ENCODE measurements at regions not wholly inside any gene's neighbourhood (a gene's known extent, or its start where the extent isn't known, plus 50 kb on each side); places are given as distances from the start of the nearest gene placed in this dataset.

- intact Hi-C loops (cut with micrococcal nuclease), result loop anchor here (1.0 kb wide), 1 partner anchor 15 kb away; no protein-coding TSS in a partner anchor
Measured at GRCh38 chr2:238669581-238670080, 178.3 kb upstream of the TWIST2 start.

GRCh38 chr2:238670111-238670585 lies 177.7 kb upstream of the TWIST2 start:
- Mint-ChIP-seq H3K27me3 (peaks cover 16% of the 10 kb centered on the region), H3K36me3 (no peaks in the 10 kb centered on the region), H3K4me3 (no peak overlapping the region), H3K4me1 (ENCODE audit: low read depth) (peaks cover 4% of the 10 kb centered on the region), H3K9me3 (peaks cover 5% of the 10 kb centered on the region), H3K27ac (no peak overlapping the region)
- DNase-seq, result peak; percentile 49
- intact Hi-C loops (cut with micrococcal nuclease), result loop anchor here (1.0 kb wide), 1 partner anchor 14 kb away; no protein-coding TSS in a partner anchor
- CTCF ChIA-PET, result no interaction called here
- POLR2A ChIA-PET, result no interaction called here

More at GRCh38 chr2:238669581-238670080, 178.3 kb upstream of the TWIST2 start:
- Mint-ChIP-seq H3K4me3 (no peak overlapping the region), H3K27me3 (peaks cover 15% of the 10 kb centered on the region), H3K9me3 (peaks cover 5% of the 10 kb centered on the region), H3K36me3 (no peaks in the 10 kb centered on the region), H3K4me1 (ENCODE audit: low read depth) (peaks cover 4% of the 10 kb centered on the region), H3K27ac (no peak overlapping the region)
- DNase-seq, result no peak
- ChIA-PET CTCF (no interaction called here), POLR2A (no interaction called here)

- Mint-ChIP-seq H3K4me1 (ENCODE audit: low read depth) (peaks cover 9% of the 10 kb centered on the region), H3K9me3 (peaks cover 7% of the 10 kb centered on the region), H3K27me3 (peaks cover 44% of the 10 kb centered on the region), H3K36me3 (peaks cover 6% of the 10 kb centered on the region), H3K27ac (no peak overlapping the region), H3K4me3 (no peak overlapping the region)
- POLR2A ChIA-PET, result no interaction called here
- DNase-seq, result no peak
- CTCF ChIA-PET, result no interaction called here
- intact Hi-C loops (cut with micrococcal nuclease), result no loop called here
Measured at GRCh38 chr2:238682536-238682935, 165.3 kb upstream of the TWIST2 start.

- no peaks in the 10 kb centered on the region for H3K36me3 Mint-ChIP-seq
- ChIA-PET POLR2A (interaction anchor here (0.6 kb wide), 1 partner anchor 24 kb away, joined by 4 read pairs; no protein-coding TSS in a partner anchor), CTCF (interaction anchor here (0.6 kb wide), 1 partner anchor 37 kb away, joined by 3 read pairs; no protein-coding TSS in a partner anchor)
- H3K4me1 Mint-ChIP-seq (ENCODE audit: low read depth), result peaks cover 9% of the 10 kb centered on the region
- peak; percentile 31 for DNase-seq
- H3K27me3 Mint-ChIP-seq, result peaks cover 38% of the 10 kb centered on the region
- H3K27ac Mint-ChIP-seq, result no peak overlapping the region
- no peaks in the 10 kb centered on the region for H3K9me3 Mint-ChIP-seq
- intact Hi-C loops (cut with micrococcal nuclease), result loop anchor here (1.0 kb wide), 1 partner anchor 14 kb away; no protein-coding TSS in a partner anchor
- no peak overlapping the region for H3K4me3 Mint-ChIP-seq
Measured at GRCh38 chr2:238684362-238685326, 163.2 kb upstream of the TWIST2 start.

- ChIA-PET POLR2A (interaction anchor here (0.6 kb wide), 1 partner anchor 24 kb away, joined by 4 read pairs; no protein-coding TSS in a partner anchor), CTCF (no interaction called here)
- H3K9me3 Mint-ChIP-seq, result no peaks in the 10 kb centered on the region
- H3K36me3 Mint-ChIP-seq, result no peaks in the 10 kb centered on the region
- H3K27me3 Mint-ChIP-seq, result peaks cover 41% of the 10 kb centered on the region
- no peak for DNase-seq
- no peak overlapping the region for H3K4me3 Mint-ChIP-seq
- H3K27ac Mint-ChIP-seq, result no peak overlapping the region
- H3K4me1 Mint-ChIP-seq (ENCODE audit: low read depth), result peaks cover 9% of the 10 kb centered on the region
- intact Hi-C loops (cut with micrococcal nuclease), result no loop called here
Measured at GRCh38 chr2:238685327-238685709, 162.6 kb upstream of the TWIST2 start.

- no peak for DNase-seq
- ChIA-PET CTCF (no interaction called here), POLR2A (no interaction called here)
- H3K4me3 Mint-ChIP-seq, result no peak overlapping the region
- no peaks in the 10 kb centered on the region for H3K36me3 Mint-ChIP-seq
- H3K4me1 Mint-ChIP-seq (ENCODE audit: low read depth), result peaks cover 9% of the 10 kb centered on the region
- peaks cover 42% of the 10 kb centered on the region for H3K27me3 Mint-ChIP-seq
- H3K9me3 Mint-ChIP-seq, result no peaks in the 10 kb centered on the region
- H3K27ac Mint-ChIP-seq, result no peak overlapping the region
- intact Hi-C loops (cut with micrococcal nuclease), result no loop called here
Measured at GRCh38 chr2:238685713-238686112, 162.2 kb upstream of the TWIST2 start.

- DNase-seq, result no peak
- no peak overlapping the region for H3K27ac Mint-ChIP-seq
- CTCF ChIA-PET, result no interaction called here
Measured at GRCh38 chr2:238686223-238686622, 161.7 kb upstream of the TWIST2 start.

GRCh38 chr2:238688193-238689153 lies 159.4 kb upstream of the TWIST2 start:
- no peak overlapping the region for H3K27ac Mint-ChIP-seq
- ChIA-PET POLR2A (no interaction called here), CTCF (no interaction called here)
- H3K36me3 Mint-ChIP-seq, result no peaks in the 10 kb centered on the region
- intact Hi-C loops (cut with micrococcal nuclease), result no loop called here
- H3K27me3 Mint-ChIP-seq, result peaks cover 34% of the 10 kb centered on the region
- peaks cover 9% of the 10 kb centered on the region for H3K4me1 Mint-ChIP-seq (ENCODE audit: low read depth)
- DNase-seq, result no peak
- H3K4me3 Mint-ChIP-seq, result no peak overlapping the region
- no peaks in the 10 kb centered on the region for H3K9me3 Mint-ChIP-seq

More at GRCh38 chr2:238686223-238686622, 161.7 kb upstream of the TWIST2 start:
- Mint-ChIP-seq H3K4me1 (ENCODE audit: low read depth) (peaks cover 9% of the 10 kb centered on the region), H3K27me3 (peaks cover 39% of the 10 kb centered on the region), H3K4me3 (no peak overlapping the region), H3K36me3 (no peaks in the 10 kb centered on the region), H3K9me3 (no peaks in the 10 kb centered on the region)
- POLR2A ChIA-PET, result no interaction called here
- intact Hi-C loops (cut with micrococcal nuclease), result no loop called here

GRCh38 chr2:238689331-238689730 lies 158.6 kb upstream of the TWIST2 start:
- DNase-seq, result no peak
- intact Hi-C loops (cut with micrococcal nuclease), result no loop called here

GRCh38 chr2:238689871-238690389 lies 158.0 kb upstream of the TWIST2 start:
- no peaks in the 10 kb centered on the region for H3K9me3 Mint-ChIP-seq
- H3K4me3 Mint-ChIP-seq, result no peak overlapping the region
- no peak overlapping the region for H3K27ac Mint-ChIP-seq
- intact Hi-C loops (cut with micrococcal nuclease), result no loop called here
- H3K36me3 Mint-ChIP-seq, result no peaks in the 10 kb centered on the region
- no peak for DNase-seq
- CTCF ChIA-PET, result no interaction called here
- peaks cover under 1% of the 10 kb centered on the region for H3K4me1 Mint-ChIP-seq (ENCODE audit: low read depth)
- POLR2A ChIA-PET, result no interaction called here
- H3K27me3 Mint-ChIP-seq, result peaks cover 23% of the 10 kb centered on the region

More at GRCh38 chr2:238689331-238689730, 158.6 kb upstream of the TWIST2 start:
- Mint-ChIP-seq H3K4me1 (ENCODE audit: low read depth) (peaks cover 7% of the 10 kb centered on the region), H3K9me3 (no peaks in the 10 kb centered on the region), H3K27ac (no peak overlapping the region), H3K36me3 (no peaks in the 10 kb centered on the region), H3K27me3 (peaks cover 29% of the 10 kb centered on the region), H3K4me3 (no peak overlapping the region)
- ChIA-PET CTCF (no interaction called here), POLR2A (no interaction called here)

GRCh38 chr2:238690511-238690910 lies 157.4 kb upstream of the TWIST2 start:
- H3K27me3 Mint-ChIP-seq, result peaks cover 23% of the 10 kb centered on the region
- no peaks in the 10 kb centered on the region for H3K9me3 Mint-ChIP-seq
- no peak overlapping the region for H3K27ac Mint-ChIP-seq
- POLR2A ChIA-PET, result no interaction called here
- H3K4me1 Mint-ChIP-seq (ENCODE audit: low read depth), result no peaks in the 10 kb centered on the region
- CTCF ChIA-PET, result no interaction called here
- H3K36me3 Mint-ChIP-seq, result no peaks in the 10 kb centered on the region
- no peak overlapping the region for H3K4me3 Mint-ChIP-seq
- intact Hi-C loops (cut with micrococcal nuclease), result no loop called here
- DNase-seq, result no peak
